Esophagus muscularis mucosa (tissue), 3 donors: ENCODE measurements at regions not wholly inside any gene's neighbourhood (a gene's known extent, or its start where the extent isn't known, plus 50 kb on each side); places are given as distances from the start of the nearest gene placed in this dataset.

ENCODE experiments used
- POLR2AphosphoS5 ChIP-seq, 2 donors: sonication (generic); formaldehyde crosslinking; IDR thresholded peaks; one replicate each; pipeline ENCODE4 v1.6.1; 2017; ENCODE audit warnings: antibody characterized with exemption in 2 of 2
- TF ChIP-seq, protein P1 (sequence below), 3 experiments: fragments of 200-600 bp in 2 of 3; fragments of 450-650 bp in 1 of 3; sonication (generic) in 2 of 3; IDR thresholded peaks; one replicate each; pipeline ENCODE4 v1.5.1; 2017 to 2019; ENCODE audit warnings: antibody characterized with exemption in 3 of 3, mild to moderate bottlenecking in 2 of 3, moderate library complexity in 1 of 3

- no peak for TF ChIP-seq POLR2AphosphoS5 (IDR thresholded peaks at IDR 0.05)
- TF ChIP-seq, protein P1, sequence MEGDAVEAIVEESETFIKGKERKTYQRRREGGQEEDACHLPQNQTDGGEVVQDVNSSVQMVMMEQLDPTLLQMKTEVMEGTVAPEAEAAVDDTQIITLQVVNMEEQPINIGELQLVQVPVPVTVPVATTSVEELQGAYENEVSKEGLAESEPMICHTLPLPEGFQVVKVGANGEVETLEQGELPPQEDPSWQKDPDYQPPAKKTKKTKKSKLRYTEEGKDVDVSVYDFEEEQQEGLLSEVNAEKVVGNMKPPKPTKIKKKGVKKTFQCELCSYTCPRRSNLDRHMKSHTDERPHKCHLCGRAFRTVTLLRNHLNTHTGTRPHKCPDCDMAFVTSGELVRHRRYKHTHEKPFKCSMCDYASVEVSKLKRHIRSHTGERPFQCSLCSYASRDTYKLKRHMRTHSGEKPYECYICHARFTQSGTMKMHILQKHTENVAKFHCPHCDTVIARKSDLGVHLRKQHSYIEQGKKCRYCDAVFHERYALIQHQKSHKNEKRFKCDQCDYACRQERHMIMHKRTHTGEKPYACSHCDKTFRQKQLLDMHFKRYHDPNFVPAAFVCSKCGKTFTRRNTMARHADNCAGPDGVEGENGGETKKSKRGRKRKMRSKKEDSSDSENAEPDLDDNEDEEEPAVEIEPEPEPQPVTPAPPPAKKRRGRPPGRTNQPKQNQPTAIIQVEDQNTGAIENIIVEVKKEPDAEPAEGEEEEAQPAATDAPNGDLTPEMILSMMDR (IDR thresholded peaks at IDR 0.05) = no peak
Observed at GRCh38 chr1:201609661-201610318, 70.9 kb downstream of the NAV1 start.
